HG03558 (cell line): ENCODE measurements at regions not wholly inside any gene's neighbourhood (a gene's known extent, or its start where the extent isn't known, plus 50 kb on each side); places are given as distances from the start of the nearest gene placed in this dataset.
"Not testable (repeated sequence)": the region's sequence is repeated elsewhere in the genome, so short reads cannot be mapped to it uniquely, and the experiment has no call there.

Source experiments
- ATAC-seq: cut with Tn5 transposase; IDR thresholded peaks from one replicate; pipeline ENCODE4 v1.9.1; 2021; ENCODE audit warnings: moderate number of reproducible peaks; ENCODE audit not compliant: unreplicated experiment; ENCODE audit errors: extremely low read depth

DNA sequence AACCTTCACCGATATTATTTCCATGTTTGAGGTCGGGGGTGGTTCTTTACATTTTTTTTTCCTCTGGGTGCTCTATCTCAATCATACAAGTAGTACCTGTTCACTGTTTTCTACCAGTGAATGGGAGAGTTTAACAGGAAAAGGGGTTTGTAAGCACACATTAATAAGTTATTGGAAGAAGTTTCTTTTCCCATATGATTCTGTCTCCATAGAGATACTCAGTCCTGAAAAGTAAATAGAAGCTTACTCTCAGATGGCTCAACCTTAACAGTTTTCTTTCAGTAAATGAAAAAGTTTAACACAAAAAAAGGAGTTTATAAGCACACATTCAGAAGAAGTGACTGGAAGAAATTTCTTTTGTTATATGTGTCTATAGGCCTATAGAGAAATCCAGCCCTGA, 995.6 kb upstream of the SLC39A10 start:
- no peak for ATAC-seq

DNA sequence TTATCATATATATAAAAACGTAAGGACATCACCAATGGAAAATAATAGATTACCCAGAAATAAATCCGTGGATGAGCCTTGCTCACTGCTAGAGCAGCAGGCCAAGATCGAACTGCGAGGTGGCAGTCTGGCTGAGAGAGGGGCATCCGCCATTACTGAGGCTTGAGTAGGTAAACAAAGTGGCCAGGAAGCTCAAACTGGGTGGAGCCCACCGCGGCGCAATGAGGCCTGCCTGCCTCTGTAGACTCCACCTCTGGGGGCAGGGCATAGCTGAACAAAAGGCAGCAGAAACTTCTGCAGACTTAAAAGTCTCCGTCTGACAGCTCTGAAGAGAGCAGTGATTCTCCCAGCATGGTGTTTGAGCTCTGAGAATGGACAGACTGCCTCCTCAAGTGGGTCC, 1018.0 kb upstream of the SLC39A10 start:
- ATAC-seq = not testable (repeated sequence)

DNA sequence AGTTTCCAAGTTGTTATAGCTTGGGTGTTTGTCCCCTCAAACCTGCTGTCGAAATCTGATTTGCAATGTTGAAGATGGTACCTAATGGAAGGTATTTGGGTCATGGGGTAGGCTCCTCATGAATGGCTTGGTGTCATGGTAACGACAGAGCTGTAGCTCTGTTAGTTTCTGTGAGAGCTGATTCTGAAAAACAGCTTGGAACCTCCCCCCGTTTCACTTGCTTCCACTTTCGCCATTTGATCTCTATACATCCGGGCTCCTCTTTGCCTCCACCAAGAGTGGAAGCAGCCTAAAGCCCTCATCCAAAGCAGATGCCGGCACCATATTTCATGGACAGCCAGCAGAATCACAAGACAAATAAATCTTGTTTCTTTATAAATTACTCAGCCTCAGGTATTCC, 1035.1 kb upstream of the SLC39A10 start:
- ATAC-seq = no peak

DNA sequence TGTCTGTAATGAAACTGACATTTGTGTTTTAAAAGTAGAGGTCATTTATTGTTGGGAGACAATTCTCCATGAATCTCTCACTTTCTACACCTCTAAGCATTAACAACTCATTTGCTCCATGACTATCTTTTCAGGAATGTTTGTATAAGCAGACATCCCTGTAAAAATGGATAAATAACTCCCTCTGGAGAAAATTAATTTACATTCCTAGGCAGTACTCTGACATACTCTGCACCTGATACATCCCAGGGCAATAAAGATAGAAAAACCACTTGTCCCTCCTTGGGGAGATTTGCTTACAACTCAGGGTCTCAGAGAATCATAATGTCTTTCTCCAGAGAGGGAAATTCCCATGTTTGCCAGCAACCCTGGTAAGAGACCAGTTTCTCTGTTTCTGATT, 1037.7 kb upstream of the SLC39A10 start:
- no peak for ATAC-seq

DNA sequence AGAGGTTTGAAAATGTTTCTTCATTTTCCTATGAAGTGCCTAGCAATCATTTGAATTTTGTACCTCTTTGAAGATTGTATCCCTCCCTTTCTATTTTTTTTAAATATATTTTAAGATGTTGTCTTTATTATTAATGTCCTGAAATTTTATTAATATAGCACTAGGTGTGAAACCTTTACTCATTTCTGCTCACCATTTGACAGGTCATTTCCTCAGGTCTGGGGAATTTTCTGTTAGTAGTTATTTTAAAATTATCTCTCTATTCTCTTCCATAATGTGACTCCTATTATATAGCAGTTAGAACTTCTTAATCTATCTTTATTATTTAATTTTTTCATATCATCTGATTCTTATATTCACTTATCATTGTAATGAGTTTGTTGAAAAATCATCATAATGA, 1038.6 kb upstream of the SLC39A10 start:
- no peak for ATAC-seq

DNA sequence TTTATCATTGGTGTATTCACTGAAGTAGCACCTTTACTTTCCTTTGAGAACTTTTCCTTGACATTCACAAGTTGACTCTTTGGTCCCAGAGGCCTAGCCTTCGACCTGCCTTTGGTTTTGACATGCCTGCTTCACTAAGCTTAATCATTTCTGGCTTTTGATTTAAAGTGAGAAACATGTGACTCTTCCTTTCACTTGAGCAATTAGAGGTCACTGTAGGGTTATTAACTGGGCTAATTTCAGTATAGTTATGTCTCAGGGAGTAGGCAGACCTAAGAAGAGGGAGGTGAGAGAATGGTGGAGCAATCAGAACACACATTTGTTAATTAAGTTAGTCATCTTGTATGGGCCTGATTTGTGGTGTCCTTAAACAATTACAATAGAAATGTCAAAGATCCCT, 1040.7 kb upstream of the SLC39A10 start:
- peak; percentile 78 for ATAC-seq

DNA sequence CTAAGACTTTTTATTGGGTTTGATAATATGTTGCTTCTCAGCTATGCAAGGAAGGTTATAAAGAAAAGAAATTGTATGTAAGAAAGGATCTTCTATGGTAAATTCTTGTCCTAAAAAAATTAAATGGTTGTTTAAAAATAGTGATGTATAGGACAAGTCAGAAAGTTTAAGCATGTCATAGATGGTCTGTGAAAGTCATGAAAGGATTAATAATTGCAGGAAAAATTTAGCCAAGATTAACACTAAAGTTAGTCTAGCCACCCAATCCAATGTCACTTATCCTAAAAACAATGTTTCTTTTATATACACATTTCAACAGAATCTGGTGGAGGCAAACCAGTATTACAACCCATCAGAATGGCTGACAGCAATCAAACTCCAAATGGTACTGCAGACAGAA, 1046.7 kb upstream of the SLC39A10 start:
- no peak for ATAC-seq

DNA sequence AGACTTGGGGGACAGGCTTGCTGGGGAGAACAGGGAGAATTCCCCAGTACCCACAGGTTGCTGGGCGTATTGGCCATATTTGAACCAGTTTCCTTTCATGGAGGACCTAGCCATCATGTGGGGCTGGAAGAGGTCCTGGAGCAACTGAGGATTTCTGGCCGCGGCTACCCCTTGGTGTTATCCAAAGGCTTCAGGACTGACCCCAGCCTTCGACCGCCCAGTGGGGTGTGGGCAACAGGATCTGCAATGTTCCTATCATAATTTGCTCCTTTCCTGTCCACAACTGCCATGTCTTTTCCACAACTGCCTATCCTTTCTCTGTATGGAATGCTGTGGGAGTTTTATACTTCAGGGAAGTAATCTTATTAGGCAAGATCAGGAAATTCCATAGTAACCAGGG, 1053.6 kb upstream of the SLC39A10 start:
- no peak for ATAC-seq

DNA sequence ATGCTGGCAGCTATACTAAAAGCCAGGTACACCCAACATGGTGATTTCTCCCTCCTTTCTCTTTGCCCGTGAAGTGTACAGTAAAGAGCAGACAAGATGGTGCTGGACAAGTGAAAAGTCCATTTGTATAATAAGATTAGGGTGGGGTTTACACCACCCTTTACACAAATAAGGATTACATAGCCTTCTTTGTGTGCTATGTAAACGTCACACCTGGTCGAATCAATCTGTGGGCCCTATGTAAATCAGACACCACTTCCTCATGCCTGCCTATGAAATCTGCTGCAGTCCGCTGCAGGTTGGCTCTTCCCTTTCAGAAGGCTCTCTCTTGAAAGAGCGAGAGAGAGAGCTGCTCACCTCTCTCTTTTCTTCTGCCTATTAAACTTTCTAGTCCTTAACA, 1054.3 kb upstream of the SLC39A10 start:
- ATAC-seq = no peak

DNA sequence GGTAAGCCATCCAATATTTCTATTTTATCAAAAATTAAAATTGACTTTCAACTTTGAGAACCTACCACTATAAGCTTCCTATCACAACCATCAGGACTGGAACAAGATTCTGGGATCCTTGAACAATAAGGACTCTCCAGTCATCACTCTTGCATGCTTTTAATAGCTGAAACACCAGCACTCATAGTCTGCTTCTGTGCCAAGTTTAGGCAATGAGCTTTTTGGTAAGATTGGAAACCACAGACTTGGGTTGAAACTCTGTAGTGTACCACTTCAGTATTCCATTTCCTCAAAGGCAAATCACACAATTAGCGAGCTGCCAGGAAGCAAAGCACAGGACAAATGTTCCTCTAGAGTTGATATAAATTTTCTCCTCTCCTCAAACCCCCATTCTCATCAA, 1065.8 kb upstream of the SLC39A10 start:
- ATAC-seq = no peak

DNA sequence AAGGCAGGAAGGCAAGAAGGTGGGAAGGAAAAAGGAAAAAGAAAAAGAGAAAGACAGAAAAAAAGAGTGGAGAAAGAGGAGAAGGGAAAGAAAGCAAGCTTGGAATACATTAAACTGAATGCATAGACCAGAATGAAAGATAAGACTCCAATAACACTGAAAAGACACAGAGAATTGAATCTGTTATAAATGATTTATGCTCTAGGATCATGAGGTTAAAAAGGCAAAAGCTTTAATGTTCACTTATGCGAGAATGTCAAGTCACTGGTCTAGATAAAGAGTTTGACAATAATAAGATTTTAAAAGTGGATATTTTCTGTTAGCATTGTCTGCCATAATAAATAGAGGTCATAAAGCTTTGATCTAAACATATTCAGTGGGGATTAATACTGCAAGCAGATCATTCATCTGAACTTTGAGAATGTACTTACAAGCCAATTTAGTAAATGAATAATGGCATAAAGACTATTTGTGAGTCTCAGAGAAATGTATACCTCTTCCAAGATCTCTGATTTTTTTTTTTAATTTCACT, 1069.2 kb upstream of the SLC39A10 start:
- no peak for ATAC-seq

DNA sequence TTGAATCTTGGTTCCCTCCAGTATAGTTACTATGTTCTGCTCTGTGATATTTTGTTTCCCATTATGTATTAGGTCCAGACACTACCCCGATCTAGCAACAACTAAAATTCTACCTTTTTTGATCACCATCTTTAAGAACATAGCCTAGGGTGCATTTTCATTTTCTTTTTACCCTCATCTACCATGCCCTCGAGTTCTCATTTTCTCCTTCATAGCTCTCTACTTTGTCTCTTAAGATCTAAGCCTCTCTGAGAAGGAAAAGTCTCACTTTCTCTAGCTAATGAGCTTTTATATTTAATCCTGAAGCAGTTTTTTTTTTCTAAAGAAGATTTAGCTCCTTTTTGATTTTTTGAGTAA, 1089.4 kb upstream of the SLC39A10 start:
- no peak for ATAC-seq

DNA sequence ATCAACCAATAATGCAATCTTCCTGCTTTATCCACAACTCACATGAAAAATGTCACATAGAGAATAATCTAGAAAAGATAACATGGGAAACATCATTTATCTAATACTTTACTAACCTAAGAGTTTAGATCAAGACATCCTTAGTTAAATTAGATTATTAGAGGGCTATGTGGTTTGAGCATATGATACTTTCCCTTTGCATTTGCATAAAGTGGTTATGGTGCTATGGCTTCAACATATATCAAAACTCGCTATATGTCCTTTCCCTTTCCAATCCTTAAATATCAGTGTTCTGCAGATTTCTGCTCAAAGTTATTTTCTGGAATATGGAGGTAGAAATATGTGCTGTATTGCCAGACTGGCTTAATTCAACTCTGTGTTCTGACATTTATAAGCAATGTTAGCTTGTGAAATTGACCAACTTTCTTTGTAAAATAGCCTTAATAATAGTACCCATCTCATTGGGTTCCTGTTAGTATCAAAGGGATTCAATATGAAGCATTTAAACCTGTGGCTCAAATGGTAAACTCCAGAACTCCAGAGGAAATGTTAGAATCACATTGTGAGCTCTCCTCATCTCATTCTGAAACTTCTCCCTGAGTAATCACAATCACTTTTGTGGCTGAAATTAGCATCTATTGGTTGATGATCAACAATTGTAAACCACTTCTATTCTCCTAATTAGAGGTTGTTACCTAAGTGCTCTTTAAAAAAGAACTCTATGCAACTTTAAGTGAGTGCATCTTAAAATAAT, 1089.9 kb upstream of the SLC39A10 start:
- peak; percentile 80 for ATAC-seq

DNA sequence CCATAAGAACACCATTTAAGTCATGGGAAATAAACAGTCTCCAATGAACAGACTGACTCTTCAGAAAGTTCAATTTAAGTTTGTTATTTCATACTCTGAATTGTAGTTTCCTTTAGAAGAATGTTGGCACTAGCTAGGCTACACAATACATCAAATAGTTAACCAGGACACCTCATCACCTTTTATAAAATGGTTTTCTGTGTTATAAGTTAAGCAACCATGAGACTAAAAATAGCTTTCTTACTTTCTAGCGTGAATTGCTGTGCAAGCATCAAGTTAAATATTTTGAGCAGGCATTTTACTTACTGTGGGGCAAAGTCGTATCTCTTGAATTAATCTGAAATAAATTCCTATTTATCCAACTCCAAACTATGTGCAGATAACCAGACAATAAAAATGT, 1092.6 kb upstream of the SLC39A10 start:
- ATAC-seq = no peak

DNA sequence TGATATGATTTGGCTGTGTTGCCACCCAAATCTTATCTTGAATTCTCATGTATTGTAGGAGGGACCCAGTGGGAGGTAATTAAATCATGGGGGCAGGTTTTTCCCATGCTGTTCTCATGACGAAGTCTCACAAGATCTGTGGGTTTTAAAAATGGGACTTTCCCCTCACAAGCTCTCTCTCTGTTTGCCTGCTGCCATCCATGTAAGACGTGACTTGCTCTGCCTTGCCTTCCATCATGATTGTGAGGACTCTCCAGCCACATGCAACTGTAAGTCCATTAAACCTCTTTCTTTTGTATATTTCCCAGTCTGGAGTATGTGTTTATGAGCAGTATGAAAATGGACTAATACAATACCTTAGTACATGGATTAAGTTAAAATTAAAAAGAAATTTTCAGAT, 1094.7 kb upstream of the SLC39A10 start:
- ATAC-seq = no peak

DNA sequence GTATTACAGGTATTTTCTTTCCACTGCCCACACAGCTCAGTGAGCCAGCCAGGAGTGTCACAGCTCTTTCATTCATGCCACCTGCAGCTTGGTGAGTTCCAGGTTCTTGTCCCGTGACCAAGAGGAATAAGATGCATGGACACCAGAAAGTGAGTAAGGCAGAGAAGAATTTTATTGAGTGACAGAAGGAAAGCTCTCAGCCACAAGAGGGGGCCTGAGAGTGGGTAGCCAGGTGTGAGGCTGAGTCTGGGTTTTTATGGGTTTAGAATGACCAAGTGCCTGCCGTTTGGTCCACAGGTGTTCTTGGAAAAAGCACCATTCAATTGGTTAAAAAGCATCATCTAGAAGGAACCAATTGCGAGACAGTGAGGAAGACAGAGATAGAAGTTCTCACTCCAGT, 1097.1 kb upstream of the SLC39A10 start:
- ATAC-seq = no peak

DNA sequence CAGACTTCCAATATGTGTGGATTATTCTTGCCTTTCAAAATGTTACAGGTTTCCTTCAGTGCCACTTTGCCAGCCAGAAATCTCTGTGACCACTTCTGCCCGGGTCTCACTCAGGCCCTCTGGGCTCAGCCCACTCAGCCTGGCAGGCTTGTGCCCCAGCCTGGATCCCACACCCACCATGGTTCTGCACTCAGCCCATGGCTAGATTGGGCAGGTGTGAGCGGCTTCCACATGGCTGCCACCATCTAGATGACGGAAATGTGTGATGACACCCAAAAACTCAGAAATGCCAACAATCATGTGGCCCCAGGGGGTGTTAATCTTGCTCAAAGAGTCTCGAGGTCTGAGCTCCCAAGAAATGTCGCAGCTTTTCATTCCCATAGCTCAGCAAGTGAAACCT, 1097.5 kb upstream of the SLC39A10 start:
- ATAC-seq = no peak

DNA sequence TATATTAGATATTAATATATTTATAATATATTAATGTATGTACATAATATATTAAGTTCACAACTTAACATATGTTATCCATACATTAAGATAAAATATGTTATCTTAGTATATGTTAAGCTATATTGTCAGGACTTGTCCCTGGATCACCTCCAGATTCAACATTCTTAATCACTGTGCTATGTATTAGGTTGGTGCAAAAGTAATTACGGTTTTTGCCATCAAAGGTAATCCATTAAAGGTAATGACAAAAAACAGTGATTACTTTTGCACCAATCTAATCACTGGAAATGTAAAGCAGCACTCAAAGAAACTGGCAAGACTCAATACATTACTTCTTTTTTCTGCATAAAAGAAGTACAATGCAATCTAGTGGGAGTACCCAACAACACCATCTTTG, 1099.0 kb upstream of the SLC39A10 start:
- ATAC-seq = no peak

DNA sequence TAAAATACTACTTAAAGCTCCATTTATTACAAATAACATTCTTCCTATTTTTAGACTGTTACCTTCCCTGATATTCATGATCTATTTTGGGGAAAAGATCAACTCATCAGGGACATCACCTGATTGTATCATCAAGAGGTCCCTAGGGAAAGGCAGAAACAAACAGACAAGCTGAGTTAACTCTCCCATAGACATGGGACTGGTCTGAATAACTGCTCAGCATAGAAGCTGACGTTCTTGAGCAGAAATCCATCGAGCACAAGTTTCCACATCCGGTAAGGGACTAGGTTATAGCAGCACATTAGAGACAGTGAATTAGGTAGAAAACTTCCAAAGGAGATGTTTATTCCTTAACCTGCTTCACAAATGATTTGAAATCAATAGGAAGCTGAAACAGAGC, 1100.4 kb upstream of the SLC39A10 start:
- no peak for ATAC-seq

DNA sequence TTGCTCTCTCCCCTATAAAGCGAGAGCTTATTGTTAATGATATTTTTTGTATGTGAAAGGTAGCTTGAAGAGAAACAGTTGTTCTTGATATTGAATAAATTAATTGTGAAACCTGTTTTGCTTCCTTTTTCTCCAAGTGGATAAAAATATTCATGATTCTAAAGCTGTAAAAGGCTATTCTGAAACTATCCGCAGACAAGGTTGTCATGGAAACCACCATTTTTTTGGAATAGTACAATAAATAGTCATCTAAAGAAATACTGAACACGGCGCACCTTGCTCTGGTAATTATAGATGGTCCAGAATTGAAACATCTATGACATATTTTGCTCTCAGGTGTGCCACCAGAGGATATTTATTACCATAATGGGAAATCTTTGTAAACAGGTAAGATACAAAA, 1103.0 kb upstream of the SLC39A10 start:
- ATAC-seq = no peak

DNA sequence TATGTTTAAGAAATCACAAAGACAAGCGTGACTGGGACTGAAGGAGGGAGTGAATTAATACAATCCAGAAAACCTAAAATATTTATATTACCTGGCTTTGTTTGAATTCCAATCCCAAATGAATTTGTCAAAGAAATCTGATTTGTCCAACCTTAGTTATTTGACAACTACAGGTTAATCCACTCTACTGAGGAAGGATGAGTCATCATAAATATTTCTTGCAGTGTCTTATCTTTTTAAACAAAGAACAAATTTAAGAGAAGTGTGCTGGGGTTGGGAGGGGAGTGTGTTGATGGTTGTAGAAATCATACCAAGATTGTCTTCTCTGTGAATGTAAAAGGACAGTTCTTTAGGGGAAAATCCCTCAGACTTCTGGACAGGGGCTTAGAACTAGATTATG, 1106.3 kb upstream of the SLC39A10 start:
- ATAC-seq = no peak

DNA sequence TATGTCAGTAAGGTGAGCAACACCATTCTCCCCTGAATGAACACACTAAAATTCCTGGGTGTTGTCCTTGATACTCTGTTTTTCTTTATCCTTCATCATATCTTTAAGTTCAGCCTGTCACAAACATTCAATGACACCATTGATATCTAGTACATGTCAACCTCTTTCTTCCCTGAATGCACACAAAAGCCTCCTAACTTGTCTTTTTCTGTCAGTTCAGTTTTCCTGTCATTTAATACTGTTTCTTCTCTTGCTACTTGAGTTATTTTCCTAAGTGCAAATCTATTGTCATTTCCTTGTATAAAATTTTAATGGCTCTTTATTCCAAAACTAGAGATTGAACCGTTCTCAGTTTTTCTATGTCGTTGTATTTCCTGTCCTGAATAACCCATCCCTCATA, 1107.6 kb upstream of the SLC39A10 start:
- no peak for ATAC-seq

DNA sequence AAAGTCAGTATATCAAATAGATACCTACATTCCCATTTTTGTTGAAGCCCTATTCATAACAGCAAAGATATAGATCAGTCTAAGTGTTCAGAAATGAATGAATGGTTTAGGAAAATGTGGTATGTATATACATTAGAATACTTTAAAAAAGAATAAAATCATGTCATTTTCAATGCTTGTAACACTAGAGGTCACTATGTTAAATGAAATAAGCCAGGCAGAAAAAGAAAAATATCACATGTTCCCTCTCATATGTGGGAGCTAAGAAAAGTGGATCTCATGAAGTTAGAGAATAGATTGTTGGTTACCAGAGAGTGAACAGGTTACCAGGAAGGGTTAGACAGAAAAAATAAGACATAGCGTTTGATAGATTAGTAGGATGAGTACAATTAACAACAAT, 1111.0 kb upstream of the SLC39A10 start:
- no peak for ATAC-seq
